GM03348 (cell line): ENCODE measurements at regions not wholly inside any gene's neighbourhood (a gene's known extent, or its start where the extent isn't known, plus 50 kb on each side); places are given as distances from the start of the nearest gene placed in this dataset.

Experiments used
- DNase-seq: peaks from one replicate; pipeline ENCODE4 v3.0.0; 2012; ENCODE audit warnings: low spot score

DNA sequence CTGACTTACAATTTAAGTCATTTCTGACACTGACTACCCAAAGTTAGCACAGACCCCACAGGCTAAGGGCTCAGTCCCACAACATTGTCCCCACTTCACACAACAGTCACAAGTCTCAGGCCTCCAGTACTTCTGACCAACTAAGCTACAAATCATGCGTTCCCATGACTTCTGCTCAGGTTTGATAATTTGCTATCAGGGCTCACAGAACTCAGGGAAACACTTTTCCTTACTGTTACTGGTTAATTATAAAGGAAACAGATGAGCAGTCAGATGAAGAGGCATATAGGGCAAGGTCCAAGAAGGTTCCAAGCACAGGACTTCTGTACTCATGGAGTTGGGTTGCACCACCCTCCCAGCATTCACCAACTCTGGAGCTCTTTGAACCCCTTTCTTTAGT, 151.2 kb upstream of the TNR start:
- no peak for DNase-seq

DNA sequence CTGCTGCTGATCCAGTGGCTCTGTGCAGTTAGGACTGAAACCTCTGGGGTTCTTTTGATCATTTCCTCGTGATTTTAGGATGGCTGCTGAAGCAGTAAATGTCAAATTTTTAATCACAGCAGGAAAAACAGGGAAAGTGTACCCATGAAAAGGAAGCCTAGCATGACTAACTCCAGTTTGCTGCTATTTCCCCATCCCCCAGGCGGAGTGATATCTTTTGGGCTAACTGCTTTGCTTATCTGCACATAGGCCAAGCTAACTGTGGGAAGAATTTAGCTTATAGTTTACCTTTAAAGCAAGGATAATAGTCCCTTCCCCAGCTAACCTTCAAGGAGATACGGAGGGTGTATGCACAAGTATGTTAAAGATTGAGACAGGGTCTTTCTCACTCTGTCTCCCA, 149.8 kb upstream of the TNR start:
- no peak for DNase-seq

DNA sequence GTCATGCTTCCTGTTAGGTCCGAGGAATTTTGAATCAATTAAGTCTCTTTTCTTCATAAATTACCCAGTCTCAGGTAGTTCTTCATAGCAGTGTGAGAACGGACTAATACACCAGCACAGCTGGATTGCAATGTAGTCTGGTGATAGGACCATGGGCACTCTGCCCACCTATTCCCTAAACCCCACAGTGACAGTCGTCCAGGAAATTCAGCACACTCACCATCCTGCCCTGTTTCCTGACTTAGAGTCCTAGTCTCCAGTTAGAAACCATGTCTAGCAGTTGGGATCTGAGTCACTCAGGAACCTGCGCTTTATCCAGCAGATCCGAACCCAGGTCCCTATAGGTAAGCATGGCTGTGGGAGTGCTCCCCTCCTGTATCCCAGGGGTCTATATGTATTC, 149.3 kb upstream of the TNR start:
- no peak for DNase-seq

- no peak for DNase-seq
Observed at GRCh38 chr1:175891783-175892309, 148.5 kb upstream of the TNR start.

DNA sequence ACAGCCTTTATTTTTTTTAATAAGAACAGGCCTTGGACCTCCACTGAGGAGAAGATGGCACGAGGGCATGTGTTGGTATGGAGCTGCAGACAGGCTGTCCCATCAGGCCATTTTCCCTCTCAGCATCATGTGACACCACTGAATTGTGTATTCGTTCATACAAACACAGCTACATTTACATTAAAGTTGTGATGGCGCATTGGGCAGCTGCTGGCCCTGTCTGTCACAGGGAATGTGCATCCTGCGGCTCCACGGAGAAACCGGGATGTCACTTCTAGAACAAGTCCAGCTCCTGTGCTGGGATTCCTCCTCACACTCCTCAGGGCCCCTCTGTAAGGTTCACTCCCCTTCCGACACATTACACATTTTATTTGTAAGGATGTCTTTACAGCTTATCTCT, 147.6 kb upstream of the TNR start:
- no peak for DNase-seq

DNA sequence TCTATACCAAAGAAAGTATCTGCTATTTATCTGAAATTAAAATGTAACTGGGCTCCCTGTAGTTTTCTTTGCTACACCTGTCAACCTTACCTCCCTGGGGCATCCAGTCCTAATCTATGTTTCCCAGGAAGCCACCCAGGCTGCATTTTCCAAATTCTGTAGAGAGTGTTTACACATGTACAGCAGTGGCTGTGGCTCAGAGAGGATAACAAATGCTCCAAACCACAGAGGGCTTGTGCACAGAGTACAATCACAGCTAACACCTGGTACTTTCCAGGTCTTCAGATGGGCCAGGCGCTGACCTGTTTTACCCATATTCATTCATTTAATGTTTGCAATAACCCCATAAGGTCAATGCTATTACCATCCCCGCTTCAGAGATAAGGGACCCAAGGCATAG, 146.5 kb upstream of the TNR start:
- DNase-seq, result no peak

- DNase-seq, result peak; percentile 23
Observed at GRCh38 chr1:175888996-175889395, 145.6 kb upstream of the TNR start.

- DNase-seq, result peak; percentile 83
Observed at GRCh38 chr1:175887981-175888428, 144.6 kb upstream of the TNR start.

GRCh38 chr1:175887521-175887920, 144.1 kb upstream of the TNR start:
- no peak for DNase-seq

DNA sequence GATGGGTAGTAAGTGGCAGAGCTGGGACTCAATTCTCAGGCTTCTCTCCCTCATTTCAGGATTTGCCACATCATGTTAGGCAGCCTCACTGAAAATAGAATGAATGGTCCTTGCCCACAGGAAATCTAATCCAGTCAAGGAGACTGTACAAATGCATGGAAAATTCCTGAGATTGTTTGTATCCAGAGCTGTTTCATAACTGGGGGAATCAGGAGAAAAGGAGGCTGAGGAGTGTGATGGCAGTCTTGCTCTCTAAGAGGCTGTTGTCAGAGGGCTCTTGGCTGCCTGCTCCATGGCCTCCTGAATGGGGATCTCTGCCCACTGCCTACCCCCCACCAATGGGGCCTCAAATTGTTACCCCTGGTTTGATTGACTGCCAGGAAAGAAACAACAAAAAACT, 141.9 kb upstream of the TNR start:
- DNase-seq, result peak; percentile 66

DNA sequence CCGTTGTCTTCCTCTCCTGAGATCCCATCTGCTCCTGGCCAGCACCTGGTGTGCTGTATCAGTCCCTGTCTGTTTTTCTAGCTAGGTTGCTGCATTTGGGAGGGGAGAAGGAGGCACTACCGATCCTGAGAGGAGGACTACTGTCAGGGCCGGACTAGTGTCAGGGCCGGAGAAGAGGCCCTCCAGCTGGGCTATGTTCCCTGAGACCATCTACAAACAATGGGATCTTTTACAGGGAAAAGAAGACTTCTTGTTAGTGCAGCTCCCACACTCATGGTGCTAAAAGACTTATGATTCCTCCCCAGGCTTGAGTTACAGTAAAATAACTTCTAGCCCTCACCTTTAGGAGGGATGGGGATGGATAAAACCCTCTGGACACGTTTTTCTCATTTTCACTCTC, 141.0 kb upstream of the TNR start:
- no peak for DNase-seq

GRCh38 chr1:175882192-175882591, 138.8 kb upstream of the TNR start:
- no peak for DNase-seq

- no peak for DNase-seq
Observed at GRCh38 chr1:175881246-175881976, 138.0 kb upstream of the TNR start.

GRCh38 chr1:175878775-175879174, 135.4 kb upstream of the TNR start:
- no peak for DNase-seq

GRCh38 chr1:175877939-175878737, 134.7 kb upstream of the TNR start:
- DNase-seq, result no peak

DNA sequence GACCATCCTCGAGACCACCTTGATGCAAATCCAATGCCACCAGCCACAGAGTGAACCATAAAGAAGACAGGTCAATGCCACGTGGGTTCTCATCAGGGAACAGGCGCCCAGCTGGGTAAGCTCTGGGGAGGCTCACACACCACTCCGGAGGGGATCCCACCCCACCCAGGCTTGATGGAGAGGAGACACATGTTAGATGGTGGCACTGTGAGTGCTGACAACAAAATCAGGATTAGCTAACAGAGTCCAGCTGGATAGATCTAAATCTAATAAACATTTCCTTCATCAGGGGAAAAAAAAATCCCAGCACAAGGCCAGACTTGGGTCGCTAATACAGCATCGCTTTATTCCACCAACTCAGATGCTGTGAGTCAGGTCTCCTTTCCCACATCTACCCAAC, 132.2 kb upstream of the TNR start:
- no peak for DNase-seq

DNA sequence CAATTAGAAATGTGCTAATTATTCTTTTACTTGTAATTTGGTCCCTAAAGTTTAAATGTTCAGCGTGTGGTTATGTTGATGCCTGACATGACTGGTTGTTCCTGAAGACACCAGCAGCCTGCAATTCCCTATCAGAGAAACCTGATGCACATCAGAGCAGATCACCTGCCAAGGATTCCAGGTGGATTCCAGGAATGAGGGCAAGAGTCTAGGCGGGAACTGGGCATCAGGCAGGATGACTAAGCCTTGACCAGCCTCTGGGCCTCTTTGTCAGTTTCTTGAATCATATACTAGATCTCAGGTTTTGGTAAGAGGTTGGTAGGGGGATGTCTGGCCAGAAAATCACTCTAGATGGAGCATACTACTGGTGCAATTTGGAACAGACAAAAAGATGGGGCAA, 130.7 kb upstream of the TNR start:
- no peak for DNase-seq

DNA sequence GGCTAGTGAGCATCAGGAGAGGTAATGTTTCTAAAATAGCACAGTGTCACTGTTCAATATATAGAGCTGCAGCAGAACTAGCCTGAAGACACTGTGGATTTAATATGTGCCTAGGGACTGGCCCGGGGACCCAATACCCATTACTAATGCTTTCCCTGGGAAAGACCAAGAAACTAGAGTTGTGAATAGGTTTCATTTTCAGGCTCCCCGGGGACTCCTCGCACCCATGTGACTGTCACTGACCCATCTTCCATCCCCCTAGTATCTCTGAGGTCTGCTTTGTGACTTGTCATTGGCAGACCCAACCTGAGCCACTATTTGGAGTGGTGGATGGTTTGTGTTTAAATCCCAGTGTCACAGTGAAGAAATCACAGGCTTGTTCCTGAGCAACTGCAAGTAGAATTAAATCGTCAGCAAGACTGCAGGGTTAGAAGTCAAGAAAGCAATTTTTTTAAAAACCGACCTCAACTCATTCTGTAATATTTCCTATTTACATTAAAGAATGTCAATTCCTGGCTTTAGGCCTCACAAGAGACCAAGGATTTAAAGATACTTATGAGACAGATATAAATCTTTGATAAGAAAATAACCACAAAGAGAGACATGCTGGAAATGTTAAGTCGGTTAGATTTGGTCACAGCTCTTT, 130.0 kb upstream of the TNR start:
- no peak for DNase-seq

GRCh38 chr1:175872588-175872987, 129.2 kb upstream of the TNR start:
- no peak for DNase-seq

- no peak for DNase-seq
Observed at GRCh38 chr1:175871647-175872046, 128.3 kb upstream of the TNR start.

DNA sequence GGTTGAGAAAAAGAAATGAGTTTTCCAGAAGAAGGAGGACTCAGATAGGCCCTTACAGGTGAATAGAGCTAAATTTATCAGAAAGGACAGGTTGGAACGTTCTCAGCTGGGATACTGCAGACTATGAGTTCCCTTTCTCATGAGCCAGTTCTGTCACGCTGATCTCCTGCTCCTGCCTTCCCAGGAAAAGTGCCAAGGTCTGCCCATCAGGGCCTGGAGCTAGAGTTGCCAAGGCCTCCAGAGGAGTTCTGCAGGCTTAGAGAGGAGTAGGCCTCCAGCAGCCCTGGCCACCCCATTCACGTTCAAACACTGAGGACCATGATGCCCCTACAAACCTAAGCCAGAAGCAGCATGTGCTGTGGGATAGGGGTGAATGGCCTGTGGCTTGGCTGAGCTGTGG, 126.8 kb upstream of the TNR start:
- DNase-seq, result no peak

GRCh38 chr1:175866776-175867175, 123.4 kb upstream of the TNR start:
- no peak for DNase-seq
